Fibroblast of lung (primary cell): ENCODE measurements at regions not wholly inside any gene's neighbourhood (a gene's known extent, or its start where the extent isn't known, plus 50 kb on each side); places are given as distances from the start of the nearest gene placed in this dataset.

Experiments used
- DNase-seq, 2 donors: peaks; one replicate each; pipeline versions ENCODE4 v3.0.0 to v3.0.0-alpha.2; 2010; ENCODE audit warnings: low read depth in 2 of 2
- H2AFZ ChIP-seq: 2 replicates; pipeline ENCODE4 v1.5.1; 2012; ENCODE audit warnings: low read length, control low read depth, inconsistent platforms
- H3K27ac ChIP-seq: 2 replicates; pipeline ENCODE4 v1.5.1; 2011; ENCODE audit warnings: low read length, control low read depth; ENCODE audit not compliant: insufficient read depth
- H3K27me3 ChIP-seq: 2 replicates; pipeline ENCODE4 v1.5.1; 2011; ENCODE audit warnings: mild to moderate bottlenecking, low read length; ENCODE audit not compliant: control insufficient read depth, insufficient read depth
- H3K36me3 ChIP-seq: 2 replicates; pipeline ENCODE4 v1.5.1; 2011; ENCODE audit warnings: low read length; ENCODE audit not compliant: control insufficient read depth, insufficient read depth
- H3K4me1 ChIP-seq: 2 replicates; pipeline ENCODE4 v1.5.1; 2011; ENCODE audit warnings: low read length; ENCODE audit not compliant: control insufficient read depth, insufficient read depth; ENCODE audit errors: extremely low read depth
- H3K4me2 ChIP-seq: 2 replicates; pipeline ENCODE4 v1.5.1; 2011; ENCODE audit warnings: low read length, control low read depth; ENCODE audit not compliant: insufficient read depth; ENCODE audit errors: extremely low read depth
- H3K4me3 ChIP-seq, 4 experiments: fragments of 200-600 bp in 1 of 4; sonication (generic) in 1 of 4; replicated peaks in 1 of 4; 2 replicates each; pipeline ENCODE4 v1.5.1; 2011 to 2016; ENCODE audit warnings: low read length in 4 of 4, low read depth in 3 of 4, mild to moderate bottlenecking in 3 of 4, control low read depth in 2 of 4, inconsistent platforms in 1 of 4, mixed read lengths in 1 of 4; ENCODE audit not compliant: insufficient read depth in 1 of 4; ENCODE audit errors: control extremely low read depth in 1 of 4
- H3K79me2 ChIP-seq: 2 replicates; pipeline ENCODE4 v1.5.1; 2012; ENCODE audit warnings: mild to moderate bottlenecking, low read length, inconsistent platforms; ENCODE audit not compliant: control insufficient read depth, insufficient read depth
- H3K9ac ChIP-seq: 2 replicates; pipeline ENCODE4 v1.5.1; 2011; ENCODE audit warnings: mild to moderate bottlenecking, low read length, control low read depth; ENCODE audit not compliant: insufficient read depth
- H3K9me3 ChIP-seq: 2 replicates; pipeline ENCODE4 v1.5.1; 2012; ENCODE audit warnings: low read depth, low read length; ENCODE audit not compliant: control insufficient read depth, insufficient read depth
- H4K20me1 ChIP-seq: 2 replicates; pipeline ENCODE4 v1.5.1; 2011; ENCODE audit warnings: low read length; ENCODE audit not compliant: control insufficient read depth, insufficient read depth; ENCODE audit errors: extremely low read depth
- EZH2 ChIP-seq: IDR thresholded peaks from 2 replicates; pipeline ENCODE4 v1.5.1; 2012; ENCODE audit warnings: low read length, control low read depth, mild to moderate bottlenecking; ENCODE audit errors: missing control alignments
- TF ChIP-seq, protein P1 (sequence below), 2 donors: IDR thresholded peaks in 1 of 2; conservative IDR thresholded peaks in 1 of 2; 1 replicate in 1 of 2; 2 replicates in 1 of 2; pipeline ENCODE4 v1.5.1; 2011 to 2012; ENCODE audit warnings: low read length in 2 of 2, control low read depth in 1 of 2, inconsistent platforms in 1 of 2, low read depth in 1 of 2, mild to moderate bottlenecking in 1 of 2

DNA sequence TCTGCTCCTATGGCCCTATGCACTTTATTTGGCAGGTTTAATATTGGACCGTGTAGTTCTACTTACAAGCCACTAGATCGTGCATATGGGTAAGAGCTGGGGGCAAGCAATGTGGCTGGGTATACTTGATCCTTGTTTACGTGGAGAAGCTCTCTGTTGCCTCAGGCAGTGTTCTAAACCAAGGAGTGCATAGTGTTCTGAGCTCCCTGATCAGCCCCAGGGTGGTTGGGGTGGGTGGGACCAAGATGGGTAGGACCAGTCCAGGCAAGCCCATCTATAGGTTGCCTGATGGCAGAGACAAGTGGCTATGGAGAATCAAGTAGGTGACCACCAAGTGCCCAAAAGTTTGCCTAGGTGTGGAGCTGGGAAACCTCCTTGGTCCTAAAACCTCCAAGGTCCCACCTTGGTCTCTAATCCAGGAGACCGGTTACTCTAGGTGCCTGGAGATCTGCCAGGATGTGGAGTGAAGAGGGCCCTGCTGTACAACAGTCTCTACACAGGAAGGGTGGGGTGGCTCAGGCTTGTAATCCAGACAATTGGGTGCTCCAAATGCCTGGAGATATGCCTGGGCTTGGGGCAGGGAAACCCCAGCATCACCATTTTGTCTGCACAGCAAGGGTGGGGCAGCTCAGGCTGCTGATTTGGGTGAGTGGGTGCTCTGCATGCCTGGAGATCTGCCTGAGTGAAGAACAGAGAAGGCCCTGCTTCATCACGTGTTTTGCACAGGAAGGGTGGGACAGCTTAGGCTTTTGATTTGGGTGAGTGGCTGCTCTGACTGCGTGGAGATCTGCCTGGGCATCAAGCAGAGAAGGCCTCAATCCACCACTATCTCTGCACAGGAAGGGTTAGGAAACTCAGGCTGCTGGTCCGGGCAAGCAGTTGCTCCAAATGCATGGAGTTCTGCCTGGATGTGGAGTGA, 659.8 kb downstream of the TLE4 start:
- Histone ChIP-seq H3K36me3 (no peaks in the 10 kb centered on the region), H3K4me1 (no peaks in the 10 kb centered on the region), H3K79me2 (no peaks in the 10 kb centered on the region), H3K4me2 (no peak overlapping the region), H3K27me3 (no peaks in the 10 kb centered on the region), H2AFZ (no peak overlapping the region), H3K27ac (no peak overlapping the region), H3K9ac (no peak overlapping the region), H3K9me3 (no peaks in the 10 kb centered on the region), H3K4me3 (no peak overlapping the region), H4K20me1 (no peaks in the 10 kb centered on the region)
- DNase-seq, result no peak
- TF ChIP-seq, protein P1, sequence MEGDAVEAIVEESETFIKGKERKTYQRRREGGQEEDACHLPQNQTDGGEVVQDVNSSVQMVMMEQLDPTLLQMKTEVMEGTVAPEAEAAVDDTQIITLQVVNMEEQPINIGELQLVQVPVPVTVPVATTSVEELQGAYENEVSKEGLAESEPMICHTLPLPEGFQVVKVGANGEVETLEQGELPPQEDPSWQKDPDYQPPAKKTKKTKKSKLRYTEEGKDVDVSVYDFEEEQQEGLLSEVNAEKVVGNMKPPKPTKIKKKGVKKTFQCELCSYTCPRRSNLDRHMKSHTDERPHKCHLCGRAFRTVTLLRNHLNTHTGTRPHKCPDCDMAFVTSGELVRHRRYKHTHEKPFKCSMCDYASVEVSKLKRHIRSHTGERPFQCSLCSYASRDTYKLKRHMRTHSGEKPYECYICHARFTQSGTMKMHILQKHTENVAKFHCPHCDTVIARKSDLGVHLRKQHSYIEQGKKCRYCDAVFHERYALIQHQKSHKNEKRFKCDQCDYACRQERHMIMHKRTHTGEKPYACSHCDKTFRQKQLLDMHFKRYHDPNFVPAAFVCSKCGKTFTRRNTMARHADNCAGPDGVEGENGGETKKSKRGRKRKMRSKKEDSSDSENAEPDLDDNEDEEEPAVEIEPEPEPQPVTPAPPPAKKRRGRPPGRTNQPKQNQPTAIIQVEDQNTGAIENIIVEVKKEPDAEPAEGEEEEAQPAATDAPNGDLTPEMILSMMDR (conservative IDR thresholded peaks at IDR 0.05 in 1 of 2, IDR thresholded peaks at IDR 0.05 in 1 of 2; ENCODE audit: low read depth in 1 of 2, low read length in 2 of 2), result no peak
- TF ChIP-seq EZH2, result no peak

GRCh38 chr9:80223897-80224296, 652.1 kb downstream of the TLE4 start:
- Histone ChIP-seq H3K9me3 (no peaks in the 10 kb centered on the region), H3K27me3 (no peaks in the 10 kb centered on the region), H3K36me3 (no peaks in the 10 kb centered on the region), H3K9ac (no peak overlapping the region), H3K4me2 (no peak overlapping the region), H3K27ac (no peak overlapping the region), H3K4me3 (no peak overlapping the region), H3K4me1 (no peaks in the 10 kb centered on the region), H4K20me1 (no peaks in the 10 kb centered on the region), H2AFZ (no peak overlapping the region), H3K79me2 (no peaks in the 10 kb centered on the region)
- TF ChIP-seq EZH2, result no peak
- TF ChIP-seq, protein P1 (conservative IDR thresholded peaks at IDR 0.05 in 1 of 2, IDR thresholded peaks at IDR 0.05 in 1 of 2; ENCODE audit: low read depth in 1 of 2, low read length in 2 of 2), result no peak
- DNase-seq, result no peak

GRCh38 chr9:80222466-80223169, 650.9 kb downstream of the TLE4 start:
- no peak overlapping the region for H3K9ac ChIP-seq
- no peak overlapping the region for H2AFZ ChIP-seq
- no peak overlapping the region for H3K27ac ChIP-seq
- no peak overlapping the region for H3K4me2 ChIP-seq
- no peak for DNase-seq
- no peaks in the 10 kb centered on the region for H4K20me1 ChIP-seq
- no peaks in the 10 kb centered on the region for H3K9me3 ChIP-seq
- no peaks in the 10 kb centered on the region for H3K79me2 ChIP-seq
- H3K36me3 ChIP-seq, result no peaks in the 10 kb centered on the region
- no peaks in the 10 kb centered on the region for H3K27me3 ChIP-seq
- no peak for TF ChIP-seq EZH2
- TF ChIP-seq, protein P1 (conservative IDR thresholded peaks at IDR 0.05 in 1 of 2, IDR thresholded peaks at IDR 0.05 in 1 of 2; ENCODE audit: low read depth in 1 of 2, low read length in 2 of 2), result no peak
- H3K4me1 ChIP-seq, result no peaks in the 10 kb centered on the region
- H3K4me3 ChIP-seq, result no peak overlapping the region
